HUDEP-2 (cell line): ENCODE measurements at regions not wholly inside any gene's neighbourhood (a gene's known extent, or its start where the extent isn't known, plus 50 kb on each side); places are given as distances from the start of the nearest gene placed in this dataset.
"Not testable (repeated sequence)": the region's sequence is repeated elsewhere in the genome, so short reads cannot be mapped to it uniquely, and the experiment has no call there.

Experiments
- DNase-seq, 76 experiments: peaks; one replicate each; lab custom pipeline; 2025; ENCODE audit not compliant: unreplicated experiment in 76 of 76; lab: John Stamatoyannopoulos, UW

DNA sequence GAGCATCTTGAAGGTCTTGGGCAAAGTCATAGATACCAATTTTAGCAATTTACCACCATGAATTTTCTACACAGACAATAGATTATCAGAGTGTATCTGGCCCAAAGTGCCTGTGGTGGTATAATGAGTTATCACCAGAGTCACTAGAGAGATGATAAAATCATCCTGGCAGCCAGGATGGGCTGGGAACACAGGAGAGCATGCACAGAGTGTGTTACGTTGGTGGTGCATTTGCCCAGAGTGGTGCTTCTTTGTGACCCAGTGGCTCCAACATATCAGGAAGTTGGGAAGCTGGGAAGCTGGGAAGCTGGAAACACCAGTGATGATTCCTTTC, 236.7 kb upstream of the PROX1 start:
- DNase-seq: no peak

DNA sequence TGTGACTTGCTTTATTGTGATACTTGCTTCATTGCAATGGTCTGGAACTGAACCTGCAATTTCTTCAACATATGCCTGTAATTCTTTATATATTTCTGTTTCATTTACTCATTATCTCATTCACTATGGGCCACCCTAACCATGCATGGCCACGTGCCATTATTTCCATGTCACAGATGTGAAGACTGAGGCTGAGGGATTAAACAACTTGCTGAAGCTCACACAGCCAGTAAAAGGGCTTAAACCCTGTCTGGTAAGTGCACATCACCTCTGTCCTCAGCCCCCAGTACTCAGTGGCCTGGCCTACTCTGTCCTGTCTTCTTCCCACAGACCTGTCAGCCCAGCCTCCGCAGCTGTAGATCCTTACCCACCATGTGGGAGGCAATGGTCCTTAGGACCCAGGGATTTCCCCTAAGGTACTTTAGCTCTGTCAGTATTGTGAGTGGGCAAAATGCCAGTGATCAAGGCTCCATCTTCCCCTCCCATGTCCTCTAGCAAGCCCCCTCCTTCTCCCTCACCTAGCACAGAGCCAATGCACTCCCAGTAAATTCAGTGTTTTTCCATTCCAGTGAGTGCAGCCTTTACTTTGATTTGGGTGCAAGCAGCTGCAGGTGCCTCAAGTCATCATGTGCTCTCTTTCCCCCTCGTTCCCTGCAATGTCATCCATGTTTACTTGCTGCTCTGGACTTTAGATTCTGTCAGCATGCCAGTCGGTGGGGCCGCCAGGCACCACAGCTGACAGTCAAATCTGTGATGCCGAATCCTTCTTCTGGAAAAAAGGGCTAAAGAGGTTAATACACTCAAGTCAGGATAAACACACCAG, 228.2 kb upstream of the PROX1 start:
- DNase-seq: no peak

DNA sequence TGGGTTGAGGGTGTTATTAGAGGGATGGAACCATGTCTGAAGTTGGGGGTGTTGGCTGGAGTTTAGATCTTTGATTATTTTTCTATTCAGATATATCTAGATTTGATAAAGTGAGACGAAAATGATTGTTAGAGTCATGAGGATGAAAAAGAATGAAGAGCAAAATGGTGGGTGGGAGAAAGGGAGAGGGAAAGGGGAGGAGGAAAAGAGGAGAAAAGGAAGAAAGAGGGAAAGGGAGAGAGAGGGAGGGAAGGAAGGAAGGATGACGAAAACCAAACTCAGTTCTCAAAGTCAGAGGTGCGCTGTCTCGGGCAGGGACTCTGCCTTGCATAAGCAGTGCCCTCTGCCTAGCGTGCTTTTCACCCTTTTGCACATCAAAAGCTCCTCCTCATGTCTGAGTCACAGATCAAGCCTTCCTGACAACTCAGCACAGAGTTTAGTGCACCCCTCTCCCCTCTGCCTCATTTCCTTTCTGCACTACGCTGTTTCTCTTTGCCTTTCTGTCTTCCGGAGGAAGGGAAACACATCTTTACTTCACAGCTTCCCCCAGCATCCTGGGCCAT, 225.8 kb upstream of the PROX1 start:
- DNase-seq: no peak

DNA sequence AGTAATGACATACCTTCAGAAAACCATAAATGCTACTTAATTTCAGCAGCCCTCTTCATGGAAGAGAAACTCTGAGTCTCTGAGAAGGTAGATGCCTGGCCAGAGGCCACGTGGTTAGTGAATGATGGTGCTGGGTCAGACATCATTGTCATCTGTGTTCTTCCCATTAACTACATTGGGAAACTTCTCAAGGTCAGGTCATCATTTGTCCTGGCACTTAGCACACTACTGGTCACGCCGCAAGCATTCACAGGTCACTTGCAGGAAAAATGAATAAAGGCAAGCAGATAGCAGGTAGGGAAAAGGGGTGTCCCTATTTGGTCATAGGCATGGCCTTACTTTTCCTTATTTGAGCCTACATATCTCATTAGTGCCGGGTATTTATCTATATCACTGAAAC, 220.1 kb upstream of the PROX1 start:
- DNase-seq: no peak

DNA sequence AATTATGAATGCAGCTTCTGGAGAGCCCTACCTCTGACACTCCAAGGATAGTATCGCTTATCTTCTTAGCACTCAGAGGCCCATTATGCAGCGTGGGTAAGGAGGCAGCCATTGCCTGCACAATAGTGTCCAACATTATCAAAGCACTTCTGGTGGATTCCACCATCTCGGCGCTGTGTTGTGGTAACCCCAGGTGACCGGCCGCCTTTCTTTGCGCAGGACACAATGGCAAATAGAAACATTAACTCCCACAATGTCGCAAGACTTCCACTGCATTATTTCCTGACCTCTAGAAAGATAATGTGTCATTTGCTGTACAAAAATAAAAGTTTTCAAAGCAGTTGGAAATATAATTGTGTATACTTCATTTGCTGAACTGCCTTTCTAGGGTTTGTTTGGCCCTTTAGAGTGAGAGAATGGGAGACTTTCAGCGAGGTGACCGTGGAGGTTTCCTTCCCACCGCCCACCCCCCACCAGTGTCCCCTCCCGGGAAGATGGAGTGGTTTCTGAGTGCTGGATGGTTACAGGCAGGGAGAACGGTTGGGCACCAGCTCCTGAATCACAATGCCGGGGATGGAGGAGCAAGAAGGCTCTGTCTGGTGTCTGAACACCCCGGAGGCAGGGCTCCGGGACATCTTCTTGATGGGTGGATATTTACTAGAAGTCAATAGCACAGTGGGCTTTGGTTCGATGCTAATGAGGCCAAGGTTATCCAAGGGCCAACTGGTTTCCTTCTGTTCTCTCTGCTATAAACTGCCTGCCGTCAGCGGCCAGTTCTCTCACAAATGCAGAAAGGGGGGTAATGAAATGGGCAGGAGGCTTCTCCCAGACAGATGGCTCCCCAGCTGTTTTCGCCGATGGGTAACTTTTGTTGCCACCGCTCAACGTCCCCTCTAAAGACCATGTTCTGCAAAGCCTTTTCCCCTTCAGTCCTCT, 215.4 kb upstream of the PROX1 start:
- no peak for DNase-seq

DNA sequence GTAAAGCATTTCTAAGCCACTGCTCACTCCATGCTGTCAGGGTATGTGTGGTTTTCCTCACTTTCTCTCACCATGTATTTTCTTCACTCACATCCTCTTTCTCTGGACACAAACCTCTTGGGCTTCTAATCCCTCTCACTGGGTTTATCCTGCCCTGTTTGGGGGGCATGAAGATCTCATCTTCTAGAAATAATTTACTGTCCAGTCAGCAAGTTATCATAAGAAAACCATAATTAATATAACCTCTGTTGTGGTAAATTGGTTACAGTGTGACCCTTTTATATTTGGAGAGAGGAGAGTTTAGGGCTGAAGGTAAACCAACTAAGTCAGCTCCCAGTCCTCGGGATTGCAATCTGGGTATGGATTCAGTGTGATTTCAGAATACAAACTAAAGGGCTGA, 213.8 kb upstream of the PROX1 start:
- no peak for DNase-seq

DNA sequence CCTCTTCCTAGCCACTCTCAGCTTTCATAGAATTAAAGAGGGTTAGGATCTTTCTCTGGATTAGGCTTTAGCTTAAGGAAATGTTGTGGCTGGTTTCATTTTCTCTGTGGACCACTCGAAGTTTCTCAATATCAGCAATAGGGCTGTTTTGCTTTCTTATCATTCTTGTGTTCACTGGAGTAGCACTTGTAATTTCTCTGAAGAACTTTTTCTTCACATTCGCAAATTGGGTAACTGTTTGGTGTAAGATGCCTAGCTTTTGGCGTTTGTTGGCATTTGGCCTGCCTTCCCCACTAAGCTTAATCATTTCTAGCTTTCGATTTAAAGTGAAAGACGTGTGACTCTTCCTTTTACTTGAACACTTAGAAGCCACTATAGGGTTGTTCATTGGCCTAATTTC, 210.8 kb upstream of the PROX1 start:
- DNase-seq: no peak

DNA sequence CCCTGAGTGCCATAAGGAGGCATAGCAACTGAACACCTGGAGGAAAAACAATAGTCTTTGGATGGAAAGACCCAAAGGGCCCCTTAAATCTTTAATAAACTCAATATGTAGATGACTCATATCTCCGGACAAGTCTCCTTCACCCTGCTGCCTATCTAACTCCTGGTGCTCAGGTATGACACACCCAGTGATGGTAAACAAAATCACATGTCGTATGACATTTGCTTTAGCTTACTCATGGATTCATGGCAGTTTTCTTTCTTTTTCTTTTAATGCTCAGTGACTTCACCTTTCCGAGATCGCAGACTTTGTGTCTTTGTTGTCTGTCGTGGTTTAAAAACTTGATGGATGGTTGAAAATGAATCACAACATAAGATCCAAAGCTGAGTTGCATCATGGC, 208.5 kb upstream of the PROX1 start:
- no peak for DNase-seq

DNA sequence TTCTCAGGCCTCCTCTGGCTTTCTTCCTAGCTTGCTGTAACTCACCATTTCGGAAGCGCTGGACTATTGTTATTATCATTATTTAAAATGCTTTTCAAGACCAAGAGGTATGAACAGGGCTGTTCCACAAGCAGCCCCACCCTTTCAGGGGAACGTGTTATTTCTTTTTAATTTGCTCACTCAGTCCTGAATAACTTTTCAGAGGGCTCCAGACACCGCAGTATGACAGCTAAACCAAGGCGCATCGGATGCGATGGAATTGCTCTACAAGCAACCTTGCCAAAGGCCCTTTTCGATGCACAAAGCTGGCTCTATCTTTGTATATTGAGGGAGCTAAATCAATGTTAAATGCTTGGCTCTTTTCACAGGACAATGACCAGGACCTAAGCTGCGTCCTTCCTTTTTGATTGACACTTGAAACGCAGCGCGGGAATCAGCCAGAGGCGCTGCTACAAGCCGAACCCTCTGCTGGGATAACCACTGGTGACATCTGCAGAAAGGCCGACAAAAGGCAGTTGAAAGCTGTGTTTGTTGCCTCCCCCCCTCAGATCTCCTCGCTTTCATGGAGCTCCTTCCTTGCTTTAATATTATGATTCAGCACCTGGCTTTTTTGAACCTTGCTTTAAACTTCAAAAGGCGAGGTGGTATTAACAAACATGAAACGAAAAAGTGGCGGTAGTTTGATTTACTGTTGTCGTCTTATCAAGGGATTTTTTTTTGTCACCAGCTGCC, 204.7 kb upstream of the PROX1 start:
- no peak for DNase-seq

DNA sequence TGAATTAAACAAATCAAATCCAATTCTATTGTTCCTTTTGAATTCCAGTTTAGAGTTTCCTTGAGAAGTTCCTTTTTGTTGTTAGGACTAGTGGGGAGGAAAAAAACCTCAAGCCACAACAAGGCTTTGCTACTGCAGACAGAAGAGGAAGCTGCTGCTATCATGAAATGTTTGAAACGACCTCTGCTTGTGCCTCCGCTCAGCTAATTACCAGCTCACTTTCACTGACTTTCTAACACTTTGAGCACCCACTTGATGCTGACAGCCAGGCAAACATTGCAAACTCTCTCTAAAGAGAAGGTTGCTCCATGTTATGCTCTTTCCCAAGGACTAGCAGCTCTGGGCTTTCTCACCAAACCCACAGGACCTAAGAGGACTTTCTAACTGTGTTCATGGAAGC, 203.9 kb upstream of the PROX1 start:
- DNase-seq: no peak

DNA sequence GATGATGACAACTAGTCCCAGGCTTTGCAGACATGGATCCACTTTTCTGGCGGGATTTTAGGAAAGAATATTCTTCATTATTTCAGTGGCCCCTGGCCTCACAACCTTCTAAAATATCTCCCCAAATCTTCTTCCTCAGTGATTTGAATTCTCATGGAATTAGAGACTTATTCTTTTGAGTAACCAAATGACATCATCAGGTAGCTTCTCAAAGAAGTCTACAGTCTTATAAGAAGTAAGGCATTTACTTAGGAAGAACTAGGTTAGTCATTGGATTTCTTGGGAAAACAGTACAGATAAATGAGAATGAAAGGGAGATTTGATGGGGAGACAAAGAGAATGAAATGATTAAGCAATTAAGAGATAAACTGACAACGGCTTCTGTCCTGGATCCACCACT, 201.1 kb upstream of the PROX1 start:
- no peak for DNase-seq

DNA sequence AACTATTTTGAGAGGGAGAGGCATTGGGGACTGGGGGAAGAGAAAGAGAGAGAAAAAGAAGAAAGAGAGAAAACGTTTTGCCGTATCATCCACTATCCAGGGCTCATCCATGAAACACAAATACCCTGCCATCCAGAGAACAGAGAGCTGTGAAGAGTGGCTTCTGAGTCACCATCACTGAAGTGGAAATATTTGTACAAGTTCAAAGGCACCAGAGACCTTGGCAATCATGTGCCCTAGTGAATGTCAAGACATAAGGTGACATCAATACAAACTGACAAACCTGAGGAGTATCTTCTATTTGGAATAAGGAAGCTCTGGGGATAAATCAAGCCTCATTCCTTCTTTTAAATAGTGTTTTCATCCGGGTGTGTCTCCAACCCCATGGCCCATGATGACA, 197.2 kb upstream of the PROX1 start:
- no peak for DNase-seq

DNA sequence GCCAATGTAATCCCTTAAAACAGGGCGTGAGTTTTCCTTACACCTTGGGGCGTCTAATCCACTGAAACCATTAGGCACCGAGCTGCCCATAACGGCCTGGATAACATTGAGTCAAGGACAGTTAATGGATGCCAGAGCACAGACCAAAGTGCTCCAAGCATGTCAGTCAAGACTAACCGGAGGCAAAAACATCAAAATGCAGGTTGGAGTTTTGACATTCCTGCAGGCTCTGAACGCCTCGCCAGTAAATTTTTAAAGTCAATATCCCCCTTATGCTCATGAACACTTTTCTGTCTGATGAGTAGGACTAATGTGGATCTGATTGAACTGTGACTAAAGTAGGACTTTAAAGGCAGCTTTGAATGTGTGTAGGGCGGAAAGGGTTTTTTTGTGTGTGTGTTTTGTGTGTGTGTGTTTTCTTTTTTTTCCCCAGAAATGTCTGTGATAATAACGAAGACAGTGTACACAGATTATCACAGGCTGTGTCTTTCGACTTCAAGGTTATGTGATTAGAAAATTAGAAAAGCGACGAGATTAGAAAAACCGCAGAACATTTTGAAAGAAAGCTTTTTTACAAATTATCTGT, 194.2 kb upstream of the PROX1 start:
- DNase-seq: no peak

DNA sequence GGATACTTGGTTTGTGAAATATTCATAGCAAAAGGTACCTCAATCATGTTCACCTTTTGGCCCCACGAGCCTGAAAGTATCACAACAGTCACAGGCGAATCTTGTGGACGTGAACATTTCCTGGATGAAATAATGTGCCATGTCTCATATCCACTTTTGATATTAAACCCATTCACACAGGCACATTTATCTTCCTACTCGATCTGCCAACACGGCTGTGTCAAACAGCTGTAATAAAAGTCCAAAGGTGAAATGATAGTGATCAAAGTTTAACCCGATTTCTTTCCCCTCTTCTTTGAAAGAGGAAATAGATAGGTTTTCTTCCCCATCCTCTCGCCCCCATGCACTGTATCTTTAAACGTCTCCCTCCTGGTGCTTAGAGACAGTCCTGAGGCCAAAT, 191.2 kb upstream of the PROX1 start:
- no peak for DNase-seq

DNA sequence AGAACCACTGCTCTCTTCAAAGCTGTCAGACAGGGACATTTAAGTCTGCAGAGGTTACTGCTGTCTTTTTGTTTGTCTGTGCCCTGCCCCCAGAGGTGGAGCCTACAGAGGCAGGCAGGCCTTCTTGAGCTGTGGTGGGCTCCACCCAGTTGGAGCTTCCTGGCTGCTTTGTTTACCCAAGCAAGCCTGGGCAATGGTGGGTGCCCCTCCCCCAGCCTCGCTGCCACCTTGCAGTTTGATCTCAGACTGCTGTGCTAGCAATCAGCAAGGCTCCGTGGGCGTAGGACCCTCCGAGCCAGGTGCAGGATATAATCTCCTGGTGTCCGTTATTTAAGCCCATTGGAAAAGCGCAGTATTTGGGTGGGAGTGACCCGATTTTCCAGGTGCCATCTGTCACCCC, 179.5 kb upstream of the PROX1 start:
- not testable (repeated sequence) for DNase-seq

DNA sequence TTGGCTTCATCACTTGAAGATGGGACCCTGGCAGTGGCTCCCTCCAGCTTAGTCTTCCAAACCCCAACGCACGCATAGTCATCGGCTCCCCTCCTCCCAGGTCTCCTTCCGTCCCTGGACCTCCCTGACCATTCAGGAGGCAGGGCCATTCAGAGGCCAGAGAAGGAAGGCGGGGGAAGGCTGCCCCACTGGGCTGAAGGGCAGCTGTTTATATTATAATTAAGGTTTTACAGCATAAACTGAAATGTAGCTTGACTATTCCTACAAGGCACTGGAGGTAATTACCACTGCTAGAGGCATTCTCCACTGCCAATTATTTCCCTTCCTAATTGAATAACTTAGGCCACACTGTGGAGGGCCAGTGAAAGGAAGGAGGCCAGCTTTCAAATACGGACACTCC, 170.6 kb upstream of the PROX1 start:
- DNase-seq: no peak

DNA sequence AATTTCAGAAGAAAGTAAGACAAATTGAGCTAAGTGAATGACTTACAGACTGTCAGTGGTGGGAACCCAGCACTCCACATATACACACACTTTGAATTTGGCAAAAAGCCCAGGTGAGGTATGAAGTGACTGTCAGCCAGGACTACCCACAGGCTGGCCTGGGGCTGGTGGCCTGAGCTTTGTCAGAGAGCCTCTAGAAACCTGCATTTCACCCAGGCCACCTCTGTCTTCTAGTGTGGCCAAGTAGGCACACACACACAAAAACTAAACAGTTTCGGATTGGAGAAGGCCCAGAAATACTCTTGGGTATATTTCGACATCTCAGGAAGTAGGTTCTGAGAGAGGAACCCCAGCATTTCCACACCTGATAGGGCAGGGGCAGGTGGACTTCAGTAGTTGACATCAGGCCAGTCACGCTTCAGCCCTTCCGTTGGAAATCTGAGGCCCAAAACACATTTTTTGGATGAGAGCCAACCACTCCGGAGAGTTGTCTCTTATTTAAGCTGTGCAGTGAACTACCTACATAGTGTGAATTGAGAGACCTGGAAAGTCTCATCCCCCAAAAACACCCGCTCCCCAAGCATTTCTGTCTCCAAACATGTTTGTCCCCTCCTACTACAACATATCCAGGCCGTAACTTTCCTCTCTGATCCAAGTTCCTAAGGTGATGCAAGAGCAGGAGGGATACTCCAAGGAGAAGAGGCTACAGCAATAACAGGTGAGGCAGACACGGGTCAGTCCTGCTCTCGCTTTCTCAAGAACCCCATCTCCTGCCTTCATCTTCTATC, 167.2 kb upstream of the PROX1 start:
- DNase-seq: peak in 1 of 76 experiments; percentile 1

DNA sequence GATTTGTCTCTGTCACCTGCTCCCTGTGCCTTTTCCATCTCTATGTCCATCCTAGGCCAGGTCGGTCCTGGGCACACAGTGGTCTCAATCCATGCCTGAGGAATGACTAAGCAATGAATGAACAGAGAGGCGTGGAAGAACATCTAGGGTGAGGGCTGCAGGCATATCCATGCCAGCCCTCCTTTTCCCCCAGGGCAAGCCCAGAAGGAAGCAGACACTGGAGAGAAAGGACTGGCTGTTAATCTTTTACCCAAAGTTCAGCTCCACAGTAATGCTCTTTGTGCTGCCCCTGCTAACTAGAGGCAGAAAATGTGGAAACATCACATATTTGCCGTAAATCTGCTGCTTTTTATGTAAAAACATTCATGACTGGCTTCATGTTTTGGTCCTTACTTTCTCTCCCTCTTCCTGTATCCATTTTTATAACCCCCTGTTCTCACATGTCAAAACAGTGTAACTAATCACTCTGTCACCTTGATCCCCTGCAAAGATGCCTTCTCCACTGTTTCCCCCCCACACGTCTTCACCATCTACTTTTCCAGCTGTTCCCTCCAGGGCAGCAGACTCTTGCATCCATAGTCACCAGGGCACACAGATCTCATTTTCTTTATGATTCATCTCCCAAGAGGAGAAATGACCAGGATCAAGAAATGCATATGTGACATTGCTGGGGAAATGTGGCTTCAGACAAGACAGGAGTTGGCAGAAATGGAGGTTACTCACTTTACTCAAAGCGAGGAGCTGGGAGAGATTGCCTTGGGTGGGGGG, 166.4 kb upstream of the PROX1 start:
- no peak for DNase-seq

DNA sequence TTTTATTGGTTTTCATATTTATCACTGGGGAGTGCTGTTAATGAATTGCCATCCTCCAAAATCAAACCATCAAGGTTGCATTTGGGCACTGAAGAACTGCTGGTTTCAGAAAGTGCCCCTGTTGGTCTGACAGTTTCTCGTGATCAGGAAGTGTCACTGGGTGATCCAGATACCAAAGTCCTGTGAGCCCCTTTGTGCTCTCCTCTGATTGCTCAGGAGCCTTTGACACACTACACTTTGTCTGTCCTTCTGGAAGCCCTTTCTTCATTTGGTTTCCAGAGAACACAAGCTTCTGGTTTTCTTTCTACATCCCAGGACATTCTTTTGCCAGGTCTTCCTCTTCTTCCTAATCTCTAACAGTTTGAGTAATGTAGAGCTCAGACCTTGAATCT, 165.8 kb upstream of the PROX1 start:
- no peak for DNase-seq
